ENCODE measurements at regions not wholly inside any gene's neighbourhood (a gene's known extent, or its start where the extent isn't known, plus 50 kb on each side); places are given as distances from the start of the nearest gene placed in this dataset.

GRCh38 chr11:71183878-71184277, 68.5 kb downstream of the SHANK2 start:
- TF ChIP-seq CTCF (conservative IDR thresholded peaks at IDR 0.05; ENCODE audit: low read depth in 2 of 2) (no peak), POLR2AphosphoS5 (IDR thresholded peaks at IDR 0.05; ENCODE audit: low read depth) (no peak), ETS1 (IDR thresholded peaks at IDR 0.05) (no peak), EZH2 (IDR thresholded peaks at IDR 0.05; ENCODE audit: low read depth, unreplicated experiment) (no peak), NANOG (IDR thresholded peaks at IDR 0.05; ENCODE audit: borderline replicate concordance) (no peak), JUNB (IDR thresholded peaks at IDR 0.05; ENCODE audit: unreplicated experiment) (no peak), EZH2phosphoT487 (IDR thresholded peaks at IDR 0.05; ENCODE audit: unreplicated experiment) (no peak), ZNF331 (CRISPR knock-in tag; IDR thresholded peaks at IDR 0.05; ENCODE audit: low read depth) (no peak)
- TF ChIP-seq, protein P1, sequence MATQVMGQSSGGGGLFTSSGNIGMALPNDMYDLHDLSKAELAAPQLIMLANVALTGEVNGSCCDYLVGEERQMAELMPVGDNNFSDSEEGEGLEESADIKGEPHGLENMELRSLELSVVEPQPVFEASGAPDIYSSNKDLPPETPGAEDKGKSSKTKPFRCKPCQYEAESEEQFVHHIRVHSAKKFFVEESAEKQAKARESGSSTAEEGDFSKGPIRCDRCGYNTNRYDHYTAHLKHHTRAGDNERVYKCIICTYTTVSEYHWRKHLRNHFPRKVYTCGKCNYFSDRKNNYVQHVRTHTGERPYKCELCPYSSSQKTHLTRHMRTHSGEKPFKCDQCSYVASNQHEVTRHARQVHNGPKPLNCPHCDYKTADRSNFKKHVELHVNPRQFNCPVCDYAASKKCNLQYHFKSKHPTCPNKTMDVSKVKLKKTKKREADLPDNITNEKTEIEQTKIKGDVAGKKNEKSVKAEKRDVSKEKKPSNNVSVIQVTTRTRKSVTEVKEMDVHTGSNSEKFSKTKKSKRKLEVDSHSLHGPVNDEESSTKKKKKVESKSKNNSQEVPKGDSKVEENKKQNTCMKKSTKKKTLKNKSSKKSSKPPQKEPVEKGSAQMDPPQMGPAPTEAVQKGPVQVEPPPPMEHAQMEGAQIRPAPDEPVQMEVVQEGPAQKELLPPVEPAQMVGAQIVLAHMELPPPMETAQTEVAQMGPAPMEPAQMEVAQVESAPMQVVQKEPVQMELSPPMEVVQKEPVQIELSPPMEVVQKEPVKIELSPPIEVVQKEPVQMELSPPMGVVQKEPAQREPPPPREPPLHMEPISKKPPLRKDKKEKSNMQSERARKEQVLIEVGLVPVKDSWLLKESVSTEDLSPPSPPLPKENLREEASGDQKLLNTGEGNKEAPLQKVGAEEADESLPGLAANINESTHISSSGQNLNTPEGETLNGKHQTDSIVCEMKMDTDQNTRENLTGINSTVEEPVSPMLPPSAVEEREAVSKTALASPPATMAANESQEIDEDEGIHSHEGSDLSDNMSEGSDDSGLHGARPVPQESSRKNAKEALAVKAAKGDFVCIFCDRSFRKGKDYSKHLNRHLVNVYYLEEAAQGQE (IDR thresholded peaks at IDR 0.05; ENCODE audit: unreplicated experiment) = no peak
